Transverse colon (tissue), 4 donors: ENCODE measurements at regions not wholly inside any gene's neighbourhood (a gene's known extent, or its start where the extent isn't known, plus 50 kb on each side); places are given as distances from the start of the nearest gene placed in this dataset.

Experiments
- CTCF ChIP-seq, 5 experiments: fragments of 200-600 bp in 3 of 5; fragments of 450-650 bp in 2 of 5; sonication (generic) in 3 of 5; IDR thresholded peaks; 1 replicate in 2 of 5; 2 replicates in 3 of 5; pipeline ENCODE4 v1.5.1; 2016 to 2017; ENCODE audit warnings: antibody characterized with exemption in 5 of 5, inconsistent platforms in 3 of 5, mild to moderate bottlenecking in 2 of 5, moderate library complexity in 1 of 5
- EP300 ChIP-seq: sonication (generic); formaldehyde crosslinking; IDR thresholded peaks from one replicate; pipeline ENCODE4 v1.6.1; 2017; ENCODE audit warnings: antibody characterized with exemption, low read depth
- POLR2A ChIP-seq: fragments of 450-650 bp; IDR thresholded peaks from one replicate; pipeline ENCODE4 v1.6.1; 2016; ENCODE audit warnings: antibody characterized with exemption, mild to moderate bottlenecking, moderate library complexity
- POLR2AphosphoS5 ChIP-seq, 3 donors: sonication (generic); formaldehyde crosslinking; IDR thresholded peaks; one replicate each; pipeline ENCODE4 v1.6.1; 2016; ENCODE audit warnings: antibody characterized with exemption in 3 of 3

DNA sequence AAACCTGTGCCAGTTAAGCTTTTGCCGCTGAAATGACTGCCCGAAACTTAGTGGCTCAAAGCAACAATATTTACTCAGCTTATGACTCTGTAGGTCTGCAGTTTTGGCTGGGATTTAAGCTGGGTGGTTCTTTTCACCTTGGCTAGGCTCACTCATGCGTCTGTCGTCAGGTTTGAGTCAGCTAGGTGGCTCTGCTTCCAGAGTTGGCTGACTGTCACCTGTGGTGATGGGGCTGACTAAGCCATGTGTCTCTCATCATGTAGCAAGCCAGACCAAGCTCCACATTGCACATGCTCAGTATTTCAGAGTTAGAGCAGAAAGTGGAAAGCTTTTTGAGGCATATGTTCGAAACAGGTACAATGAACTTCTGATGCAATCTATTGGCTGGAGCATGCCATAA is 354.8 kb downstream of the MEIS1 start:
- TF ChIP-seq CTCF (IDR thresholded peaks at IDR 0.05) (no peak), POLR2A (no peak), EP300 (no peak), POLR2AphosphoS5 (IDR thresholded peaks at IDR 0.05) (no peak)
